ENCODE measurements at regions not wholly inside any gene's neighbourhood (a gene's known extent, or its start where the extent isn't known, plus 50 kb on each side); places are given as distances from the start of the nearest gene placed in this dataset.

- Mint-ChIP-seq H3K36me3 (ENCODE audit: insufficient read depth in 1 of 3, low read depth in 3 of 3) (no peaks in the 10 kb centered on the region; a peak in 1 of 7 replicates), H3K27me3 (ENCODE audit: low read depth) (peaks cover 6% of the 10 kb centered on the region), H3K4me3 (no peak overlapping the region), H3K9me3 (no peaks in the 10 kb centered on the region), H3K27ac (no peak overlapping the region), H3K4me1 (peaks cover 31 to 44% of the 10 kb centered on the region in 2 experiments)
- no peaks in the 10 kb centered on the region for H3K9me3 ChIP-seq (ENCODE audit: control insufficient read depth, low read depth, low read length)
- no peaks in the 10 kb centered on the region for H3K79me1 ChIP-seq (ENCODE audit: insufficient read depth, low read depth, low read length, poor library complexity, severe bottlenecking)
- no peak overlapping the region for H2BK12ac ChIP-seq (ENCODE audit: insufficient read length, low read depth, low read length)
- peaks cover 5% of the 10 kb centered on the region; the same call in 1 of the 2 replicates for H3K4me1 ChIP-seq (ENCODE audit: insufficient read depth, low read length)
- H3K27me3 ChIP-seq (ENCODE audit: insufficient read depth, low read length): no peaks in the 10 kb centered on the region
- H4K91ac ChIP-seq (ENCODE audit: insufficient read length, low read depth, low read length): no peak overlapping the region
- H2AFZ ChIP-seq (ENCODE audit: low read length): no peak overlapping the region
- H4K8ac ChIP-seq (replicated peaks; ENCODE audit: insufficient read length, low read depth, low read length): no peak overlapping the region
- no peak overlapping the region for H3K18ac ChIP-seq (ENCODE audit: insufficient read length, low read depth, low read length)
- H2BK5ac ChIP-seq (ENCODE audit: insufficient read length, low read length): no peak overlapping the region
- H2AK5ac ChIP-seq (ENCODE audit: insufficient read length, low read length): no peak overlapping the region
- H3K9ac ChIP-seq (ENCODE audit: extremely low read depth, insufficient read length, low read length): no peak overlapping the region
- WGBS (ENCODE audit: extremely low coverage, insufficient read length, low lambda C conversion rate): no CpG with 5 or more reads among the region's 8 CpGs
- H2BK20ac ChIP-seq (ENCODE audit: low read depth, low read length, poor library complexity, severe bottlenecking): no peak overlapping the region
- H3K14ac ChIP-seq (ENCODE audit: insufficient read depth, low read length): no peak overlapping the region
- H2BK15ac ChIP-seq (ENCODE audit: low read depth, low read length): no peak overlapping the region
- H3K56ac ChIP-seq (ENCODE audit: insufficient read length, low read depth, low read length): no peak overlapping the region
- no peak for TF ChIP-seq CTCF (conservative IDR thresholded peaks at IDR 0.05)
- no peak overlapping the region for H2BK120ac ChIP-seq (ENCODE audit: low read depth, low read length, poor library complexity, severe bottlenecking)
- H4K5ac ChIP-seq (ENCODE audit: insufficient read length, low read depth, low read length): no peak overlapping the region
- no peak overlapping the region for H3K23ac ChIP-seq (ENCODE audit: insufficient read length, low read depth, low read length)
- H3K23me2 ChIP-seq (ENCODE audit: insufficient read length, low read depth, low read length, poor library complexity, severe bottlenecking): no peaks in the 10 kb centered on the region
- H3K4me2 ChIP-seq (ENCODE audit: insufficient read depth, insufficient read length, low read length): no peak overlapping the region
- no peak overlapping the region for H3T11ph ChIP-seq (ENCODE audit: low read length)
- H3K79me2 ChIP-seq (ENCODE audit: insufficient read depth, low read length): no peaks in the 10 kb centered on the region
- no peak for DNase-seq
- H3K27ac ChIP-seq (ENCODE audit: insufficient read length, low read depth, low read length): no peak overlapping the region
- no peaks in the 10 kb centered on the region for H4K20me1 ChIP-seq (ENCODE audit: control insufficient read depth, insufficient read depth, insufficient read length)
- H3K4ac ChIP-seq (ENCODE audit: low read depth, low read length): no peak overlapping the region
Measured at GRCh38 chr6:44561832-44562665, 174.5 kb downstream of the CDC5L start.

Measured in H9 (cell line).